ENCODE measurements at regions not wholly inside any gene's neighbourhood (a gene's known extent, or its start where the extent isn't known, plus 50 kb on each side); places are given as distances from the start of the nearest gene placed in this dataset.
"Not testable (repeated sequence)": the region's sequence is repeated elsewhere in the genome, so short reads cannot be mapped to it uniquely, and the experiment has no call there.

DNA sequence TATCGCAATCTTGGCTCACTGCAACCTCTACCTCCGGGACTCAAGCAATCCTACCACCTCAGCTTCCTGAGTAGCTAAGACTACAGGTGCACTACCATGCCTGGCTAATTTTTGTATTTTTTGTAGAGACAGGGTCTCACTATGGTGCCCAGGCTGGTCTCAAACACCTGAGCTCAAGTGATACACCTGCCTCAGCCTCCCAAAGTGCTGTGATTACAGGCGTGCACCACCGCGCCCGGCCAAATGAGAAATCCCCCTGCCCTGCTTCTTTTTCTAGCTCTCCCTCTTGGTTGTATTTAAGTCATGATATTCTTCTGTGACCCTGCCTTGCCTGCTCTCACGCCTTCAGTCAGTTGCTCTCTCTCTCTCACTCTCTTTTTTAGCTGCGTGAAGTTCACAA lies 157.0 kb upstream of the SH3BP4 start:
- no peak for TF ChIP-seq CTCF (IDR thresholded peaks at IDR 0.05; ENCODE audit: insufficient read depth, missing control alignments)
- FAIRE-seq (no peak), DNase-seq (ENCODE audit: insufficient read length, low spot score) (no peak)

GRCh38 chr2:234793212-234793785 lies 158.5 kb upstream of the SH3BP4 start:
- FAIRE-seq: no peak
- DNase-seq (ENCODE audit: insufficient read length, low spot score): no peak
- TF ChIP-seq CTCF (IDR thresholded peaks at IDR 0.05; ENCODE audit: insufficient read depth, missing control alignments): no peak

DNA sequence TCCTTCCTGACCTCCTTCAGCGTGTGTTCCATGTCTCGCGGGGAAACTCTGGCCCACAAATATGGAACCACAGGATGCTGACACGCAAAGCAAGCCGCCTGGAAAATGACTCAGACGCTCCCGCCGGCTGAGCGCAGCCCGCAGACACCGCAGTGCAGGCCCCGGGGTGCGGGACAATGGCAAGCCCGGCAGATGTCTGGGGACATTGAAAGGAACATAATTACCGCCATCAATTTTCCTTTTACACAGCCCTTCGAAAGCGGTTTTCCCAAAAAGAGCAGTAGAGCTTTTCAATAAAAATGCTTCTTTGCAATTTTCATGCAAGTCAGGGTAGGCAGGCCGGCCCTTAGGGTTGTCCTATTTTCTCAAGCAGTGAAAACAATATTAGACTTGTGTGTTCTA lies 159.2 kb upstream of the SH3BP4 start:
- DNase-seq (ENCODE audit: insufficient read length, low spot score) (no peak), FAIRE-seq (no peak)
- TF ChIP-seq CTCF (IDR thresholded peaks at IDR 0.05; ENCODE audit: insufficient read depth, missing control alignments): no peak

- not testable (repeated sequence) for FAIRE-seq; DNase-seq (ENCODE audit: insufficient read length, low spot score)
Observed at GRCh38 chr2:234792096-234792495, 159.7 kb upstream of the SH3BP4 start.

DNA sequence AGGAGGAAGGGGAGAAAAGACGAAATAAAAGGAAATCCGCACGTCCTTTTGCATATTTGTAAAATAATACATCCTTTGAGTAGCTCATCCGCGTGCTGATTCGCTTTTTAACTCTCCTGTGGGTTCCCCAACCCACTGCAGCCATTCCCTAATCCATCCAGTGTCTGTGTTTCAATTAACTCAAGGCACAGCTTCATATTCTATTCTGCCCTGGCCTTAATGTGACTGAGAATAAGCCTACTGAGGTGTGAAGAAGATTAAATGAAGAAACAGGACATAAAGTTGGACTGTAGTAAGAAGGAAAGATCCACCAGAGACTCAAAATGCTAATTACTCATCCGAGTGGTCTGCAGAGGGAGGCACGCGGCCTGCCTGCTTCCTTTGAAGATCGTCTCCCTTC lies 161.4 kb upstream of the SH3BP4 start:
- no peak for DNase-seq (ENCODE audit: insufficient read length, low spot score)
- no peak for FAIRE-seq
- TF ChIP-seq CTCF (IDR thresholded peaks at IDR 0.05; ENCODE audit: insufficient read depth, missing control alignments): no peak

GRCh38 chr2:234789556-234790325 lies 162.1 kb upstream of the SH3BP4 start:
- TF ChIP-seq CTCF (IDR thresholded peaks at IDR 0.05; ENCODE audit: insufficient read depth, missing control alignments): no peak
- DNase-seq (ENCODE audit: insufficient read length, low spot score) (no peak), FAIRE-seq (no peak)

- no peak for FAIRE-seq
- DNase-seq (ENCODE audit: insufficient read length, low spot score): no peak
- TF ChIP-seq CTCF (IDR thresholded peaks at IDR 0.05; ENCODE audit: insufficient read depth, missing control alignments): no peak
Observed at GRCh38 chr2:234788841-234789240, 163.0 kb upstream of the SH3BP4 start.
